ENCODE measurements at regions not wholly inside any gene's neighbourhood (a gene's known extent, or its start where the extent isn't known, plus 50 kb on each side); places are given as distances from the start of the nearest gene placed in this dataset.

DNA sequence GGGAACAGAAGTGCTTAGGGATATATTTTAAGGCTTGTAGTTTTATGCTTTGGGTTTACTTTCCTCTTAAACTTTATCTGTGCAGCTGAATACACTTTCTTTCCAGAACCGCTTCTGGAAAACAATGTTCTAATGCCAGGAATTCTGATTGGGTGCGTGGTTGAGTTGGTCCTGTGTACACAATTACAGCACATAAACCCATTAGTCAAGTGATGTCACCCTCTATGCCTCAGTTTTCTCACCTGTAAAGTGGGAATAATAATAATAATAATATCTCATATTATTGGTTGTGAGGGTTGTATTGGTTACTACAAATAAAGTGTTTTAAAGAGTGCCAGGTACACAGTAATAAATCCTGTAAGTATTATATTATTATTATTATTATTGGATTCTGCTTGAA is 129.2 kb downstream of the MID1IP1 start:
- no peak overlapping the region for H3K4me3 ChIP-seq (ENCODE audit: low read depth, low read length)
- DNase-seq (ENCODE audit: low read depth): no peak
- TF ChIP-seq CTCF (IDR thresholded peaks at IDR 0.05; ENCODE audit: insufficient read depth, low read length, severe bottlenecking): no peak
- H3K36me3 ChIP-seq (ENCODE audit: control insufficient read depth, insufficient read depth, low read length): no peaks in the 10 kb centered on the region
- FAIRE-seq: no peak
- H3K27me3 ChIP-seq (ENCODE audit: control insufficient read depth, insufficient read depth, low read length): no peaks in the 10 kb centered on the region

- H3K4me3 ChIP-seq (ENCODE audit: low read depth, low read length): no peak overlapping the region
- no peaks in the 10 kb centered on the region for H3K27me3 ChIP-seq (ENCODE audit: control insufficient read depth, insufficient read depth, low read length)
- no peaks in the 10 kb centered on the region for H3K36me3 ChIP-seq (ENCODE audit: control insufficient read depth, insufficient read depth, low read length)
- no peak for DNase-seq (ENCODE audit: low read depth)
- TF ChIP-seq CTCF (IDR thresholded peaks at IDR 0.05; ENCODE audit: insufficient read depth, low read length, severe bottlenecking): no peak
- FAIRE-seq: no peak
Observed at GRCh38 chrX:38935561-38935960, 134.3 kb downstream of the MID1IP1 start.

DNA sequence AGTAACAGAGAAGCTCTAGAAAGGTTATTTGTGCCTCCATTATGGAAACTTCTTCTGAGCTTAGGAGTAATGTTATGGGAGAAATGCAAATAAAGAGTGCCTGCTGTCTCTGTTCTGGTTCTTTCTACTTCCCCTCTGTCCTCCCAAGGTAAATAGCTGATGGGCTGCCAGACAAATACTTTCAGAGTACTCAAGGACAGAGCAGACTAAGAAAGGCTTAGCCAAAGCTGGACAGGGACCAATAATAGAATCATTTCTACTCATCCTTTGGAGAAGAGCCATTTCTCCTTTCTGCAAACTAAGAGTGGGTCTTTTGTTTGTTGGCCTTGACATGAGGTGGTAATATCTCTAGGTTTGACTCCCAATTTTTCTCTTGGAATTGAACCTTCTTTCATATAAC is 136.1 kb downstream of the MID1IP1 start:
- no peak for FAIRE-seq
- no peaks in the 10 kb centered on the region for H3K27me3 ChIP-seq (ENCODE audit: control insufficient read depth, insufficient read depth, low read length)
- no peak for DNase-seq (ENCODE audit: low read depth)
- H3K4me3 ChIP-seq (ENCODE audit: low read depth, low read length): no peak overlapping the region
- TF ChIP-seq CTCF (IDR thresholded peaks at IDR 0.05; ENCODE audit: insufficient read depth, low read length, severe bottlenecking): no peak
- H3K36me3 ChIP-seq (ENCODE audit: control insufficient read depth, insufficient read depth, low read length): no peaks in the 10 kb centered on the region

- Histone ChIP-seq H3K36me3 (ENCODE audit: control insufficient read depth, insufficient read depth, low read length) (no peaks in the 10 kb centered on the region), H3K4me3 (ENCODE audit: low read depth, low read length) (no peak overlapping the region), H3K27me3 (ENCODE audit: control insufficient read depth, insufficient read depth, low read length) (no peaks in the 10 kb centered on the region)
- DNase-seq (ENCODE audit: low read depth): peak; percentile 27
- FAIRE-seq: no peak
- no peak for TF ChIP-seq CTCF (IDR thresholded peaks at IDR 0.05; ENCODE audit: insufficient read depth, low read length, severe bottlenecking)
Observed at GRCh38 chrX:38937926-38938325, 136.7 kb downstream of the MID1IP1 start.

DNA sequence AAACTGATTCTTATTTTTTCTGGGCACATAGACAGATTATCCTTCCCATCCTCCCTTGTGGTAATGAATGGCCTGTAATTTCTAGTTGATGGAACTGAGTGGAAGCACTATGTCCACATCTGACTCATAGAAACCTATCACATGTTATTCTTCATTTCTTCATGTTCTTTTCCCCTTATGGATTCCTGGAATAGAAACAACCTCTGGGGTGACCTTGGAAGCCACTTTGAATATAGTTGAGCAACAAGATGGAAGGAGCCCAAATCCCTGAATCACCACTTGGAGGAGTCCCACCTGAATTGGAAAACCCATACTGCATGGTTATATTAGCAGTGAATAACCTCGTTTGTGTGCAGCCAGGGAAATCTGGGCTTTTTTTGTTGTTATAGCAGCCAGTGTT is 137.8 kb downstream of the MID1IP1 start:
- no peak for TF ChIP-seq CTCF (IDR thresholded peaks at IDR 0.05; ENCODE audit: insufficient read depth, low read length, severe bottlenecking)
- FAIRE-seq (no peak), DNase-seq (ENCODE audit: low read depth) (peak; percentile 68)
- Histone ChIP-seq H3K36me3 (ENCODE audit: control insufficient read depth, insufficient read depth, low read length) (no peaks in the 10 kb centered on the region), H3K27me3 (ENCODE audit: control insufficient read depth, insufficient read depth, low read length) (no peaks in the 10 kb centered on the region), H3K4me3 (ENCODE audit: low read depth, low read length) (no peak overlapping the region)

GRCh38 chrX:38940547-38940946 is 139.3 kb downstream of the MID1IP1 start:
- TF ChIP-seq CTCF (IDR thresholded peaks at IDR 0.05; ENCODE audit: insufficient read depth, low read length, severe bottlenecking): no peak
- FAIRE-seq: no peak
- H3K36me3 ChIP-seq (ENCODE audit: control insufficient read depth, insufficient read depth, low read length): no peaks in the 10 kb centered on the region
- no peaks in the 10 kb centered on the region for H3K27me3 ChIP-seq (ENCODE audit: control insufficient read depth, insufficient read depth, low read length)
- no peak overlapping the region for H3K4me3 ChIP-seq (ENCODE audit: low read depth, low read length)
- DNase-seq (ENCODE audit: low read depth): peak; percentile 59
